ENCODE measurements at regions not wholly inside any gene's neighbourhood (a gene's known extent, or its start where the extent isn't known, plus 50 kb on each side); places are given as distances from the start of the nearest gene placed in this dataset.

GRCh38 chr13:61470786-61471185, 55.1 kb upstream of the PCDH20 start:
- H3K27ac ChIP-seq (ENCODE audit: low read depth, low read length): no peak overlapping the region
- H3K4me1 ChIP-seq (ENCODE audit: control insufficient read depth, insufficient read depth, low read length): no peaks in the 10 kb centered on the region
- no peaks in the 10 kb centered on the region for H3K36me3 ChIP-seq (ENCODE audit: control insufficient read depth, insufficient read depth, low read length)
- H3K9ac ChIP-seq (ENCODE audit: low read length): no peak overlapping the region
- no peaks in the 10 kb centered on the region for H3K27me3 ChIP-seq (ENCODE audit: control insufficient read depth, insufficient read depth, low read length)
- no peaks in the 10 kb centered on the region for H3K9me3 ChIP-seq (ENCODE audit: control insufficient read depth, insufficient read depth, low read depth, low read length)
- no peak overlapping the region for H3K4me3 ChIP-seq (ENCODE audit: low read depth, low read length)

- Histone ChIP-seq H3K27ac (ENCODE audit: low read depth, low read length) (no peak overlapping the region), H3K4me3 (ENCODE audit: low read depth, low read length) (no peak overlapping the region), H3K4me1 (ENCODE audit: control insufficient read depth, insufficient read depth, low read length) (no peaks in the 10 kb centered on the region), H3K36me3 (ENCODE audit: control insufficient read depth, insufficient read depth, low read length) (no peaks in the 10 kb centered on the region), H3K9ac (ENCODE audit: low read length) (no peak overlapping the region), H3K27me3 (ENCODE audit: control insufficient read depth, insufficient read depth, low read length) (no peaks in the 10 kb centered on the region), H3K9me3 (ENCODE audit: control insufficient read depth, insufficient read depth, low read depth, low read length) (no peaks in the 10 kb centered on the region)
Measured at GRCh38 chr13:61466280-61466679, 50.6 kb upstream of the PCDH20 start.
